PC-9 (cell line): ENCODE measurements at regions not wholly inside any gene's neighbourhood (a gene's known extent, or its start where the extent isn't known, plus 50 kb on each side); places are given as distances from the start of the nearest gene placed in this dataset.
"Not testable (repeated sequence)": the region's sequence is repeated elsewhere in the genome, so short reads cannot be mapped to it uniquely, and the experiment has no call there.

ENCODE experiments used
- BruUV-seq: library from RNA; stranded (reverse); fragments of 400-500 nt; replicated peaks from 2 replicates; lab custom pipeline; 2021; lab: Mats Ljungman, UMichigan
- CTCF ChIA-PET: fragments of 300-600 bp; sonication (Branson Sonifier 250); formaldehyde crosslinking; loops from one replicate; lab custom pipeline; 2022; ENCODE audit warnings: antibody characterized with exemption; lab: Charles Lee
- POLR2A ChIA-PET: fragments of 300-600 bp; sonication (Branson Sonifier 250); formaldehyde crosslinking; loops from one replicate; lab custom pipeline; 2022; ENCODE audit warnings: antibody characterized with exemption; ENCODE audit not compliant: unreplicated experiment; lab: Charles Lee
- DNase-seq, 2 experiments: peaks; one replicate each; pipeline versions ENCODE4 v3.0.0 to v3.0.0-alpha.2; 2015 to 2022; ENCODE audit warnings: mixed read lengths in 1 of 2
- H2AFZ ChIP-seq: fragments of 200-600 bp; sonication (generic); 2 replicates; pipeline ENCODE4 v1.8.1; 2017; ENCODE audit warnings: antibody characterized with exemption
- H3F3A ChIP-seq: fragments of 200-600 bp; sonication (generic); 2 replicates; pipeline ENCODE4 v1.8.1; 2017; ENCODE audit warnings: antibody characterized with exemption, mild to moderate bottlenecking, low read depth; ENCODE audit not compliant: insufficient read depth
- H3K27ac ChIP-seq: fragments of 200-600 bp; sonication (generic); 2 replicates; pipeline ENCODE4 v1.6.1; 2016; ENCODE audit warnings: mixed run types
- H3K27me3 ChIP-seq: fragments of 200-600 bp; sonication (generic); 2 replicates; pipeline ENCODE4 v1.6.1; 2016; ENCODE audit warnings: low read depth, mixed run types; ENCODE audit not compliant: insufficient read depth
- H3K36me3 ChIP-seq: fragments of 200-600 bp; sonication (generic); 2 replicates; pipeline ENCODE4 v1.6.1; 2016; ENCODE audit warnings: low read depth, mixed run types
- H3K4me1 ChIP-seq: fragments of 200-600 bp; sonication (generic); replicated peaks from 2 replicates; pipeline ENCODE4 v1.6.1; 2016; ENCODE audit warnings: mixed run types; ENCODE audit not compliant: insufficient read depth
- H3K4me2 ChIP-seq: fragments of 200-600 bp; sonication (generic); 2 replicates; pipeline ENCODE4 v1.6.1; 2017; ENCODE audit warnings: mixed run types
- H3K4me3 ChIP-seq: fragments of 200-600 bp; sonication (generic); 2 replicates; pipeline ENCODE4 v1.6.1; 2016; ENCODE audit warnings: mixed run types
- H3K79me2 ChIP-seq: fragments of 200-600 bp; sonication (generic); 2 replicates; pipeline ENCODE4 v1.6.1; 2017; ENCODE audit warnings: low read depth, mixed run types
- H3K9me2 ChIP-seq: fragments of 200-600 bp; sonication (generic); 2 replicates; pipeline ENCODE4 v1.8.1; 2017; ENCODE audit warnings: mild to moderate bottlenecking; ENCODE audit not compliant: insufficient read depth
- H3K9me3 ChIP-seq: fragments of 200-600 bp; sonication (generic); 2 replicates; pipeline ENCODE4 v1.8.1; 2016; ENCODE audit warnings: low read depth; ENCODE audit not compliant: insufficient read depth
- H4K20me1 ChIP-seq: fragments of 200-600 bp; sonication (generic); 2 replicates; pipeline ENCODE4 v1.8.1; 2017; ENCODE audit not compliant: insufficient read depth
- EZH2 ChIP-seq: fragments of 200-600 bp; sonication (generic); IDR thresholded peaks from 2 replicates; pipeline ENCODE4 v1.8.0; 2017; ENCODE audit warnings: antibody characterized with exemption, low read depth
- intact Hi-C: fragments of 100-400 bp; cut with micrococcal nuclease; formaldehyde crosslinking; loops from one replicate; pipeline ENCODE4 v1.10.0; 2022; ENCODE audit not compliant: unreplicated experiment
- TF ChIP-seq, protein P1 (sequence below): fragments of 200-600 bp; sonication (generic); conservative IDR thresholded peaks from 2 replicates; pipeline ENCODE4 v1.6.1; 2017; ENCODE audit warnings: mixed run types, antibody characterized with exemption, mild to moderate bottlenecking, moderate library complexity

DNA sequence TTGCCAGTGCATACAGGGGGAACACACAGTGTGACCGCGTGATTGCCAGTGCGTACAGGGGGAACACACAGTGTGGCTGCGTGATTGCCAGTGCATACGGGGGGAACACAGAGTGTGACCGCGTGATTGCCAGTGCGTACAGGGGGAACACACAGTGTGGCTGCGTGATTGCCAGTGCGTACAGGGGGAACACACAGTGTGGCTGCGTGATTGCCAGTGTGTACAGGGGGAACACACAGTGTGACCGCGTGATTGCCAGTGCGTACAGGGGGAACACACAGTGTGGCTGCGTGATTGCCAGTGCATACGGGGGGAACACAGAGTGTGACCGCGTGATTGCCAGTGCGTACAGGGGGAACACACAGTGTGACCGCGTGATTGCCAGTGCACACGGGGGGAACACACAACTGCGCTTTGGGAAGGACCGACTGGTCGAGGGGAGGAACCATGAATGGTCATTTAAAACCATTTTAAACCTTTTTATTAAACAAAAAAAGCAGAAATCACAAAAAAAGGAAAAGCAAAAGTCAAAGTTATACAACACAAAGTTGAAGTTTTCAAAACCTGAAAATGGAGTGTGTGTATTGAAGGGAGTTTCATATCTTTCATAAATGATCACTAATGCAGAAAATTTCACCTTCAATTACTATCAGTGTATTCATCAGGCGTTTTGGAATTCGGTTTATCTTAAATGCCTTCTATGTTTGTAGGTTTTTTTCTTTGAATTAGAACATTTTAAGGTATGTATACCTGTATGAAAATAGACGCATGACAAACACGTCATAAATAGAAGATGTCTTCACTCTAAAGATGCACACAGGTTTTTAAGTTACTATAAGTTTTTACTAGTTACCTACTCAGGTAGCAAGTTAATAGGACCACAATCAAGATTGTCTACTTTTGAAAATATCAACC is 141.0 kb downstream of the RTP5 start:
- BruUV-seq, H3K4me3 ChIP-seq, DNase-seq, intact Hi-C loops, POLR2A ChIA-PET, CTCF ChIA-PET, H3K4me1 ChIP-seq, H4K20me1 ChIP-seq, H3K36me3 ChIP-seq, H3K9me3 ChIP-seq, H3K9me2 ChIP-seq, H3K4me2 ChIP-seq, H2AFZ ChIP-seq, H3K27ac ChIP-seq, H3K79me2 ChIP-seq: not testable (repeated sequence)
- peaks cover 14% of the 10 kb centered on the region; the same call in 1 of the 2 replicates for H3F3A ChIP-seq
- H3K27me3 ChIP-seq, result peaks cover 41% of the 10 kb centered on the region

DNA sequence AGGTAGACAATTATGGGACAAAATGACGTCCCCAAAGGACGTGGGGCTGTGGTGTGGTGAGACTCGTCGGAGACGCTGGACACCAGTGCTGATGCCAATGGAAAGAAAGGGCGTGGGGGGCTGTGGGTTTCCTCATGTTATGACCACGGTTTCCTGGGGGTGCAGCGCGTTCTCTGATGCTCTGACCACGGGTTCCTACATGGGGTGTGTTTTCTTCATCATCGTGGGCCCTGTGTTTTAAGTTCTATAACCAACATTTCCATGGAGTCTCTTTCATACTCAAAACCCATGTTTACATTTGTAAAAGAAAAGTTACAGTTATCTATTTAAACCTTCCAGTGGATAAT is 141.6 kb downstream of the RTP5 start:
- CTCF ChIA-PET, result no interaction called here
- H3F3A ChIP-seq, result peaks cover 8% of the 10 kb centered on the region; the same call in 1 of the 2 replicates
- TF ChIP-seq, protein P1, sequence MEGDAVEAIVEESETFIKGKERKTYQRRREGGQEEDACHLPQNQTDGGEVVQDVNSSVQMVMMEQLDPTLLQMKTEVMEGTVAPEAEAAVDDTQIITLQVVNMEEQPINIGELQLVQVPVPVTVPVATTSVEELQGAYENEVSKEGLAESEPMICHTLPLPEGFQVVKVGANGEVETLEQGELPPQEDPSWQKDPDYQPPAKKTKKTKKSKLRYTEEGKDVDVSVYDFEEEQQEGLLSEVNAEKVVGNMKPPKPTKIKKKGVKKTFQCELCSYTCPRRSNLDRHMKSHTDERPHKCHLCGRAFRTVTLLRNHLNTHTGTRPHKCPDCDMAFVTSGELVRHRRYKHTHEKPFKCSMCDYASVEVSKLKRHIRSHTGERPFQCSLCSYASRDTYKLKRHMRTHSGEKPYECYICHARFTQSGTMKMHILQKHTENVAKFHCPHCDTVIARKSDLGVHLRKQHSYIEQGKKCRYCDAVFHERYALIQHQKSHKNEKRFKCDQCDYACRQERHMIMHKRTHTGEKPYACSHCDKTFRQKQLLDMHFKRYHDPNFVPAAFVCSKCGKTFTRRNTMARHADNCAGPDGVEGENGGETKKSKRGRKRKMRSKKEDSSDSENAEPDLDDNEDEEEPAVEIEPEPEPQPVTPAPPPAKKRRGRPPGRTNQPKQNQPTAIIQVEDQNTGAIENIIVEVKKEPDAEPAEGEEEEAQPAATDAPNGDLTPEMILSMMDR, result no peak
- TF ChIP-seq EZH2, result no peak
- POLR2A ChIA-PET, result no interaction called here
- H4K20me1 ChIP-seq, result no peaks in the 10 kb centered on the region
- no peaks in the 10 kb centered on the region for H3K79me2 ChIP-seq
- peaks cover 43% of the 10 kb centered on the region for H3K27me3 ChIP-seq
- no peaks in the 10 kb centered on the region for H3K9me3 ChIP-seq
- DNase-seq, result no peak
- no peak overlapping the region for H3K4me2 ChIP-seq
- intact Hi-C loops, result no loop called here
- no peaks in the 10 kb centered on the region for H3K36me3 ChIP-seq
- no TSS peak for BruUV-seq
- no peak overlapping the region for H3K27ac ChIP-seq
- H2AFZ ChIP-seq, result no peak overlapping the region
- H3K9me2 ChIP-seq, result no peaks in the 10 kb centered on the region
- H3K4me1 ChIP-seq, result no peaks in the 10 kb centered on the region
- H3K4me3 ChIP-seq, result no peak overlapping the region

GRCh38 chr2:242011516-242011915 is 142.0 kb downstream of the RTP5 start:
- no TSS peak for BruUV-seq
- TF ChIP-seq, protein P1, result no peak
- no peak for TF ChIP-seq EZH2
- no peaks in the 10 kb centered on the region for H3K36me3 ChIP-seq
- H3K9me2 ChIP-seq, result no peaks in the 10 kb centered on the region
- no peak overlapping the region for H3K27ac ChIP-seq
- no peaks in the 10 kb centered on the region for H3K4me1 ChIP-seq
- peaks cover 47% of the 10 kb centered on the region for H3K27me3 ChIP-seq
- H3K4me3 ChIP-seq, result no peak overlapping the region
- H2AFZ ChIP-seq, result no peak overlapping the region
- no peaks in the 10 kb centered on the region for H3K9me3 ChIP-seq
- intact Hi-C loops, result no loop called here
- no peak for DNase-seq
- no peak overlapping the region for H3K4me2 ChIP-seq
- ChIA-PET POLR2A (no interaction called here), CTCF (no interaction called here)
- no peaks in the 10 kb centered on the region for H4K20me1 ChIP-seq
- H3K79me2 ChIP-seq, result no peaks in the 10 kb centered on the region
- peaks cover 8% of the 10 kb centered on the region; the same call in 1 of the 2 replicates for H3F3A ChIP-seq
